H1 (cell line): ENCODE measurements at regions not wholly inside any gene's neighbourhood (a gene's known extent, or its start where the extent isn't known, plus 50 kb on each side); places are given as distances from the start of the nearest gene placed in this dataset.

ENCODE experiments used
- CTCF ChIA-PET: fragments of 300-600 bp; sonication (Branson Sonifier 250); formaldehyde crosslinking; loops from one replicate; lab custom pipeline; 2021; ENCODE audit not compliant: partially characterized antibody; lab: Charles Lee
- POLR2A ChIA-PET: fragments of 300-600 bp; sonication (Branson Sonifier 250); formaldehyde crosslinking; loops from one replicate; lab custom pipeline; 2021; ENCODE audit warnings: inconsistent platforms; ENCODE audit not compliant: partially characterized antibody; lab: Charles Lee
- DNase-seq, 2 experiments: peaks; one replicate each; pipeline versions ENCODE4 v3.0.0 to v3.0.0-alpha.2; 2010 to 2022; ENCODE audit warnings: low spot score in 2 of 2, low read depth in 1 of 2, mixed read lengths in 1 of 2
- FAIRE-seq: peaks from 2 replicates; lab custom pipeline; 2011; peaks lifted over from hg19 to GRCh38; lab: Jason Lieb, UNC
- H2AFZ ChIP-seq: 2 replicates; pipeline ENCODE4 v1.8.1; 2012; ENCODE audit warnings: low read length, inconsistent platforms
- H2AK5ac ChIP-seq: 2 replicates; pipeline ENCODE4 v1.6.1; 2013; ENCODE audit warnings: low read depth, low read length
- H2BK120ac ChIP-seq: replicated peaks from 2 replicates; pipeline ENCODE3; 2013; ENCODE audit warnings: low read depth, low read length, inconsistent platforms
- H2BK12ac ChIP-seq: 2 replicates; pipeline ENCODE4 v1.6.1; 2013; ENCODE audit warnings: low read depth, low read length
- H2BK15ac ChIP-seq: 2 replicates; pipeline ENCODE4 v1.6.1; 2013; ENCODE audit warnings: low read length
- H2BK20ac ChIP-seq: 2 replicates; pipeline ENCODE4 v1.6.1; 2013; ENCODE audit warnings: low read length
- H2BK5ac ChIP-seq: 2 replicates; pipeline ENCODE4 v1.6.1; 2013; ENCODE audit warnings: low read depth, low read length
- H3K14ac ChIP-seq: 2 replicates; pipeline ENCODE4 v1.6.1; 2013; ENCODE audit warnings: inconsistent platforms; ENCODE audit not compliant: insufficient read length
- H3K18ac ChIP-seq: 2 replicates; pipeline ENCODE4 v1.6.1; 2013; ENCODE audit warnings: low read length; ENCODE audit errors: extremely low read depth
- H3K23ac ChIP-seq: 2 replicates; pipeline ENCODE4 v1.6.1; 2013; ENCODE audit warnings: inconsistent platforms; ENCODE audit not compliant: insufficient read length
- H3K23me2 ChIP-seq: 2 replicates; pipeline ENCODE4 v1.6.1; 2013; ENCODE audit warnings: low read depth, low read length
- H3K27ac ChIP-seq: 2 replicates; pipeline ENCODE4 v1.6.1; 2011; ENCODE audit warnings: low read depth, low read length, inconsistent platforms
- H3K27me3 ChIP-seq, 4 experiments: replicated peaks in 1 of 4; 1 replicate in 1 of 4; 2 replicates in 3 of 4; pipeline versions ENCODE4 v1.6.1 to v1.8.1; 2011 to 2013; ENCODE audit warnings: low read length in 3 of 4, mild to moderate bottlenecking in 3 of 4, inconsistent platforms in 2 of 4, mixed read lengths in 2 of 4, moderate library complexity in 1 of 4; ENCODE audit not compliant: control insufficient read depth in 3 of 4, insufficient read depth in 3 of 4; ENCODE audit errors: extremely low read depth in 1 of 4
- H3K36me3 ChIP-seq, 4 experiments: 2 replicates each; pipeline versions ENCODE4 v1.6.1 to v1.8.1; 2011 to 2013; ENCODE audit warnings: mild to moderate bottlenecking in 4 of 4, low read length in 3 of 4, moderate library complexity in 2 of 4, control low read depth in 1 of 4, inconsistent platforms in 1 of 4; ENCODE audit not compliant: insufficient read depth in 4 of 4, control insufficient read depth in 2 of 4
- H3K4ac ChIP-seq: replicated peaks from 2 replicates; pipeline ENCODE3; 2013; ENCODE audit warnings: low read length, low read depth, mixed read lengths, inconsistent platforms; ENCODE audit not compliant: insufficient read length
- H3K4me1 ChIP-seq, 4 experiments: replicated peaks in 1 of 4; 1 replicate in 1 of 4; 2 replicates in 3 of 4; pipeline versions ENCODE4 v1.6.1 to v1.8.1; 2011 to 2013; ENCODE audit warnings: low read length in 3 of 4, inconsistent platforms in 2 of 4, mixed read lengths in 1 of 4; ENCODE audit not compliant: insufficient read depth in 4 of 4, control insufficient read depth in 3 of 4
- H3K4me2 ChIP-seq, 2 experiments: 2 replicates each; pipeline versions ENCODE4 v1.6.1 to v1.8.1; 2011 to 2013; ENCODE audit warnings: low read depth in 2 of 2, low read length in 2 of 2, control low read depth in 1 of 2, inconsistent platforms in 1 of 2, mild to moderate bottlenecking in 1 of 2; ENCODE audit not compliant: insufficient read depth in 1 of 2
- H3K4me3 ChIP-seq, 4 experiments: fragments of 200-600, 300-600 bp in 1 of 4; sonication (generic), shearing (Covaris generic), sonication (Bioruptor Twin) in 1 of 4; 2 replicates each; pipeline versions ENCODE4 v1.5.1 to v1.8.1; 2011 to 2016; ENCODE audit warnings: low read length in 4 of 4, low read depth in 3 of 4, control low read depth in 2 of 4, inconsistent platforms in 2 of 4, mild to moderate bottlenecking in 2 of 4, mixed read lengths in 1 of 4, moderate library complexity in 1 of 4; ENCODE audit not compliant: insufficient read depth in 2 of 4; ENCODE audit errors: extremely low read depth in 1 of 4
- H3K56ac ChIP-seq: replicated peaks from 2 replicates; pipeline ENCODE3; 2013; ENCODE audit warnings: low read depth, mild to moderate bottlenecking, mixed read lengths, low read length, inconsistent platforms; ENCODE audit not compliant: insufficient read length
- H3K79me1 ChIP-seq: 2 replicates; pipeline ENCODE4 v1.6.1; 2013; ENCODE audit warnings: low read depth, low read length, control low read depth
- H3K79me2 ChIP-seq, 2 experiments: 2 replicates each; pipeline versions ENCODE4 v1.6.1 to v1.8.1; 2012 to 2013; ENCODE audit warnings: low read length in 2 of 2, mild to moderate bottlenecking in 2 of 2, inconsistent platforms in 1 of 2; ENCODE audit not compliant: insufficient read depth in 2 of 2, control insufficient read depth in 1 of 2
- H3K9ac ChIP-seq, 4 experiments: replicated peaks in 1 of 4; 1 replicate in 1 of 4; 2 replicates in 3 of 4; pipeline versions ENCODE4 v1.6.1 to v1.8.1; 2011 to 2013; ENCODE audit warnings: low read depth in 3 of 4, low read length in 3 of 4, control low read depth in 2 of 4, mild to moderate bottlenecking in 2 of 4, moderate library complexity in 2 of 4, inconsistent platforms in 1 of 4; ENCODE audit errors: extremely low read depth in 1 of 4
- H3K9me3 ChIP-seq, 2 experiments: 2 replicates each; pipeline versions ENCODE4 v1.6.1 to v1.8.1; 2012 to 2013; ENCODE audit warnings: mild to moderate bottlenecking in 2 of 2, moderate library complexity in 2 of 2, control low read depth in 1 of 2, inconsistent platforms in 1 of 2, low read depth in 1 of 2, low read length in 1 of 2, mixed read lengths in 1 of 2; ENCODE audit not compliant: insufficient read depth in 2 of 2
- H4K20me1 ChIP-seq, 2 experiments: replicated peaks in 1 of 2; 2 replicates each; pipeline versions ENCODE3 to v1.8.1; 2011 to 2013; ENCODE audit warnings: inconsistent platforms in 2 of 2, low read length in 2 of 2, mild to moderate bottlenecking in 1 of 2; ENCODE audit not compliant: insufficient read depth in 2 of 2, control insufficient read depth in 1 of 2
- H4K5ac ChIP-seq: 2 replicates; pipeline ENCODE4 v1.6.1; 2013; ENCODE audit warnings: low read length, low read depth, mixed read lengths, inconsistent platforms; ENCODE audit not compliant: insufficient read length
- H4K8ac ChIP-seq: 2 replicates; pipeline ENCODE4 v1.8.0; 2013; ENCODE audit warnings: mild to moderate bottlenecking, moderate library complexity, low read length, inconsistent platforms; ENCODE audit not compliant: insufficient read depth; ENCODE audit errors: extremely low read depth
- H4K91ac ChIP-seq: replicated peaks from 2 replicates; pipeline ENCODE3; 2013; ENCODE audit warnings: low read length, mixed read lengths, inconsistent platforms; ENCODE audit not compliant: insufficient read length
- CBX5 ChIP-seq: fragments of 300-800, 300-1000 bp; sonication (generic); IDR thresholded peaks from 2 replicates; pipeline ENCODE4 v1.7.1; 2016; ENCODE audit warnings: antibody characterized with exemption, low read length, low read depth
- CHD1 ChIP-seq: IDR thresholded peaks from 2 replicates; pipeline ENCODE4 v1.6.1; 2012; ENCODE audit warnings: low read depth, low read length, improper control_type of control experiment
- FOSL1 ChIP-seq: IDR thresholded peaks from 2 replicates; pipeline ENCODE4 v1.6.1; 2011; ENCODE audit warnings: mild to moderate bottlenecking, low read depth, low read length, moderate library complexity; ENCODE audit not compliant: insufficient read depth
- NANOG ChIP-seq: IDR thresholded peaks from 2 replicates; pipeline ENCODE4 v1.6.1; 2011; ENCODE audit warnings: low read length, low read depth, mild to moderate bottlenecking, inconsistent platforms; ENCODE audit not compliant: insufficient read depth, poor library complexity, severe bottlenecking
- PHF8 ChIP-seq: fragments of 200-600 bp; sonication (generic); conservative IDR thresholded peaks from 2 replicates; pipeline ENCODE4 v1.7.1; 2012; ENCODE audit warnings: low read depth, mild to moderate bottlenecking, inconsistent platforms, low read length, moderate library complexity
- RAD21 ChIP-seq, 2 experiments: IDR thresholded peaks in 1 of 2; conservative IDR thresholded peaks in 1 of 2; 2 replicates each; pipeline ENCODE4 v1.6.1; 2011; ENCODE audit warnings: low read depth in 2 of 2, low read length in 2 of 2, improper control_type of control experiment in 1 of 2, inconsistent platforms in 1 of 2, mild to moderate bottlenecking in 1 of 2, moderate library complexity in 1 of 2
- RNF2 ChIP-seq: fragments of 200-900, 300-1000 bp; sonication (generic); IDR thresholded peaks from 2 replicates; pipeline ENCODE4 v1.7.1; 2016; ENCODE audit warnings: borderline replicate concordance, low read depth, mild to moderate bottlenecking, antibody characterized with exemption, low read length; ENCODE audit not compliant: poor library complexity, severe bottlenecking; ENCODE audit errors: missing control alignments
- SAP30 ChIP-seq: fragments of 300-600 bp; sonication (generic); IDR thresholded peaks from 2 replicates; pipeline ENCODE4 v1.7.1; 2012; ENCODE audit warnings: low read length, moderate library complexity, mild to moderate bottlenecking, inconsistent platforms; ENCODE audit not compliant: insufficient read depth, insufficient replicate concordance
- TCF12 ChIP-seq: IDR thresholded peaks from 2 replicates; pipeline ENCODE4 v1.6.1; 2011; ENCODE audit warnings: low read depth, mild to moderate bottlenecking, low read length
- WGBS, 2 experiments: shearing (Covaris generic) in 1 of 2; methylation state at CpG; one replicate each; pipeline versions ENCODE4 v1.1.6 to v1.1.7; 2013 to 2015; ENCODE audit warnings: low lambda C conversion rate in 2 of 2, mixed read lengths in 2 of 2, inconsistent platforms in 1 of 2, low coverage in 1 of 2, missing lambda C conversion rate in 1 of 2; ENCODE audit not compliant: insufficient replicate concordance in 2 of 2, insufficient coverage in 1 of 2, insufficient read length in 1 of 2; ENCODE audit errors: extremely low coverage in 1 of 2, missing lambda C conversion rate in 1 of 2; 5-methylcytosine and 5-hydroxymethylcytosine counted together

- POLR2A ChIA-PET = no interaction called here
- H4K20me1 ChIP-seq = no peaks in the 10 kb centered on the region
- no peaks in the 10 kb centered on the region for H3K79me2 ChIP-seq
- H2BK20ac ChIP-seq = no peak overlapping the region
- H4K5ac ChIP-seq = no peak overlapping the region
- H3K4me3 ChIP-seq = no peak overlapping the region
- H3K14ac ChIP-seq = no peak overlapping the region
- H2BK5ac ChIP-seq = no peak overlapping the region
- no peaks in the 10 kb centered on the region for H3K36me3 ChIP-seq
- TF ChIP-seq CHD1 (no peak), TCF12 (no peak), SAP30 (no peak), FOSL1 (no peak), RNF2 (no peak), RAD21 (IDR thresholded peaks at IDR 0.05 in 1 of 2, conservative IDR thresholded peaks at IDR 0.05 in 1 of 2; ENCODE audit: low read depth in 2 of 2, low read length in 2 of 2) (no peak), CBX5 (no peak), PHF8 (no peak), NANOG (no peak)
- TF ChIP-seq, all 59 proteins: peak for 0
- Histone ChIP-seq H2BK12ac (no peak overlapping the region), H3K9me3 (peaks cover 0 to under 1% of the 10 kb centered on the region in 2 experiments; a peak in 1 of 4 replicates), H2BK120ac (no peak overlapping the region), H4K91ac (no peak overlapping the region), H3K56ac (no peak overlapping the region), H3K23ac (no peak overlapping the region), H3K18ac (no peak overlapping the region), H3K9ac (no peak overlapping the region), H3K79me1 (no peaks in the 10 kb centered on the region), H3K23me2 (no peaks in the 10 kb centered on the region), H3K4me2 (no peak overlapping the region), H3K27me3 (no peaks in the 10 kb centered on the region), H3K27ac (no peak overlapping the region), H4K8ac (no peak overlapping the region), H2AFZ (no peak overlapping the region), H3K4ac (no peak overlapping the region), H3K4me1 (no peaks in the 10 kb centered on the region), H2BK15ac (no peak overlapping the region), H2AK5ac (no peak overlapping the region)
- 91% methylated on average over 1 of the region's 1 CpG; no CpG with 5 or more reads in 1 of the 2 experiments for WGBS, 2 experiments
- FAIRE-seq (no peak), DNase-seq (no peak)
- CTCF ChIA-PET = interaction anchor here (1.4 kb wide), 1 partner anchor 132 kb away, joined by 3 read pairs; no protein-coding TSS in a partner anchor
Measured at GRCh38 chr21:27557356-27557755, 590.5 kb upstream of the ADAMTS5 start.
